ENCODE measurements at regions not wholly inside any gene's neighbourhood (a gene's known extent, or its start where the extent isn't known, plus 50 kb on each side); places are given as distances from the start of the nearest gene placed in this dataset.

- no peak overlapping the region for H3K4me3 Mint-ChIP-seq
- H3K9me3 Mint-ChIP-seq = peaks cover 3% of the 10 kb centered on the region
- H3K27ac Mint-ChIP-seq = no peak overlapping the region
- no peaks in the 10 kb centered on the region for H3K36me3 Mint-ChIP-seq (ENCODE audit: low read depth)
- H3K27me3 Mint-ChIP-seq (ENCODE audit: low read depth) = no peaks in the 10 kb centered on the region
- TF ChIP-seq CTCF (IDR thresholded peaks at IDR 0.05; ENCODE audit: unreplicated experiment in 3 of 3) = no peak
- H3K4me1 Mint-ChIP-seq = peaks cover 19% of the 10 kb centered on the region
Measured at GRCh38 chr3:106367496-106367895, 498.7 kb upstream of the CBLB start.

- Mint-ChIP-seq H3K27me3 (ENCODE audit: low read depth) (no peaks in the 10 kb centered on the region), H3K27ac (peak overlapping the region in 2 of 3 experiments; percentile 17 to 65), H3K4me1 (peaks cover 23% of the 10 kb centered on the region), H3K4me3 (no peak overlapping the region), H3K9me3 (no peaks in the 10 kb centered on the region), H3K36me3 (ENCODE audit: low read depth) (no peaks in the 10 kb centered on the region)
- no peak for TF ChIP-seq CTCF (IDR thresholded peaks at IDR 0.05; ENCODE audit: unreplicated experiment in 3 of 3)
Measured at GRCh38 chr3:106371221-106371970, 502.6 kb upstream of the CBLB start.

GRCh38 chr3:106371971-106372805 lies 503.4 kb upstream of the CBLB start:
- H3K4me3 Mint-ChIP-seq = no peak overlapping the region
- no peaks in the 10 kb centered on the region for H3K27me3 Mint-ChIP-seq (ENCODE audit: low read depth)
- H3K9me3 Mint-ChIP-seq = no peaks in the 10 kb centered on the region
- H3K36me3 Mint-ChIP-seq (ENCODE audit: low read depth) = no peaks in the 10 kb centered on the region
- H3K4me1 Mint-ChIP-seq = peaks cover 23% of the 10 kb centered on the region
- TF ChIP-seq CTCF (IDR thresholded peaks at IDR 0.05; ENCODE audit: unreplicated experiment in 3 of 3) = no peak
- H3K27ac Mint-ChIP-seq = peak overlapping the region in 2 of 3 experiments; percentile 10 to 17

- no peaks in the 10 kb centered on the region for H3K27me3 Mint-ChIP-seq (ENCODE audit: low read depth)
- H3K4me3 Mint-ChIP-seq = no peak overlapping the region
- no peak overlapping the region for H3K27ac Mint-ChIP-seq
- TF ChIP-seq CTCF (IDR thresholded peaks at IDR 0.05; ENCODE audit: unreplicated experiment in 3 of 3) = no peak
- peaks cover 23% of the 10 kb centered on the region for H3K4me1 Mint-ChIP-seq
- no peaks in the 10 kb centered on the region for H3K9me3 Mint-ChIP-seq
- H3K36me3 Mint-ChIP-seq (ENCODE audit: low read depth) = no peaks in the 10 kb centered on the region
Measured at GRCh38 chr3:106372806-106373190, 504.0 kb upstream of the CBLB start.

GRCh38 chr3:106376016-106376570 lies 507.3 kb upstream of the CBLB start:
- Mint-ChIP-seq H3K9me3 (no peaks in the 10 kb centered on the region), H3K36me3 (ENCODE audit: low read depth) (no peaks in the 10 kb centered on the region), H3K27me3 (ENCODE audit: low read depth) (no peaks in the 10 kb centered on the region)

More at GRCh38 chr3:106376016-106376570, 507.3 kb upstream of the CBLB start:
- Mint-ChIP-seq H3K27ac (no peak overlapping the region), H3K4me3 (no peak overlapping the region), H3K4me1 (peaks cover 21% of the 10 kb centered on the region)
- TF ChIP-seq CTCF (IDR thresholded peaks at IDR 0.05; ENCODE audit: unreplicated experiment in 3 of 3) = no peak
